ENCODE measurements at regions not wholly inside any gene's neighbourhood (a gene's known extent, or its start where the extent isn't known, plus 50 kb on each side); places are given as distances from the start of the nearest gene placed in this dataset.
"Not testable (repeated sequence)": the region's sequence is repeated elsewhere in the genome, so short reads cannot be mapped to it uniquely, and the experiment has no call there.

DNA sequence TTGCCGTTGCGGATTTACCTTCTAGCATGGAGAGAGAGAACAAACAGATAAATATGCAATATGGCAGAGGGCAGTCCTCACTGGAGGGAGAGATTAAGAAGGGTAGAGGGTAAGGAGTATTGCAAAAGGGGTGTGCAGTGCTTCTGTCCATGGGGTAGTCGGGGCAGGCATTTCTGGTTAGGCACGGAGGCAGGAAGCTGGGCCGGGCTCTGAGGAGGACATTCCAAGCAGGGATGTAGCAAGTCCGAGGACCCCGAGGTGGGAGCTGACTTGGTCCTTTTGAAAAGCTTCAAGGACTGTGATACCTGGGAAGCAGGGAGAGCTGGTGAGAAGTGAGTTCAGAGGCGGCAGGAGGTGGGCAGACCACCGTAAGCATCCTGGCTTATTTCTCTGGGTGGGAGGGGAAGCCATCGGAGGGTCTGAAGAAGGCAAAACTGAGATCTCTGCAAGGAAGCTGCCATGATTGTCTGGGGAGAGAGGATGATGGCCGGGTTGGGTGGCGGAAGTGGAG is 214.9 kb downstream of the FGF9 start:
- Mint-ChIP-seq H3K27me3 (ENCODE audit: low read depth) (peaks cover 1% of the 10 kb centered on the region), H3K36me3 (ENCODE audit: low read depth) (no peaks in the 10 kb centered on the region), H3K27ac (ENCODE audit: unreplicated experiment) (no peak overlapping the region), H3K4me1 (ENCODE audit: low read depth) (peaks cover 4% of the 10 kb centered on the region), H3K4me3 (ENCODE audit: unreplicated experiment) (no peak overlapping the region), H3K9me3 (ENCODE audit: low read depth) (peaks cover 3% of the 10 kb centered on the region)
- no peak for DNase-seq (ENCODE audit: low spot score)
- TF ChIP-seq, protein P1, sequence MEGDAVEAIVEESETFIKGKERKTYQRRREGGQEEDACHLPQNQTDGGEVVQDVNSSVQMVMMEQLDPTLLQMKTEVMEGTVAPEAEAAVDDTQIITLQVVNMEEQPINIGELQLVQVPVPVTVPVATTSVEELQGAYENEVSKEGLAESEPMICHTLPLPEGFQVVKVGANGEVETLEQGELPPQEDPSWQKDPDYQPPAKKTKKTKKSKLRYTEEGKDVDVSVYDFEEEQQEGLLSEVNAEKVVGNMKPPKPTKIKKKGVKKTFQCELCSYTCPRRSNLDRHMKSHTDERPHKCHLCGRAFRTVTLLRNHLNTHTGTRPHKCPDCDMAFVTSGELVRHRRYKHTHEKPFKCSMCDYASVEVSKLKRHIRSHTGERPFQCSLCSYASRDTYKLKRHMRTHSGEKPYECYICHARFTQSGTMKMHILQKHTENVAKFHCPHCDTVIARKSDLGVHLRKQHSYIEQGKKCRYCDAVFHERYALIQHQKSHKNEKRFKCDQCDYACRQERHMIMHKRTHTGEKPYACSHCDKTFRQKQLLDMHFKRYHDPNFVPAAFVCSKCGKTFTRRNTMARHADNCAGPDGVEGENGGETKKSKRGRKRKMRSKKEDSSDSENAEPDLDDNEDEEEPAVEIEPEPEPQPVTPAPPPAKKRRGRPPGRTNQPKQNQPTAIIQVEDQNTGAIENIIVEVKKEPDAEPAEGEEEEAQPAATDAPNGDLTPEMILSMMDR (IDR thresholded peaks at IDR 0.05), result no peak

DNA sequence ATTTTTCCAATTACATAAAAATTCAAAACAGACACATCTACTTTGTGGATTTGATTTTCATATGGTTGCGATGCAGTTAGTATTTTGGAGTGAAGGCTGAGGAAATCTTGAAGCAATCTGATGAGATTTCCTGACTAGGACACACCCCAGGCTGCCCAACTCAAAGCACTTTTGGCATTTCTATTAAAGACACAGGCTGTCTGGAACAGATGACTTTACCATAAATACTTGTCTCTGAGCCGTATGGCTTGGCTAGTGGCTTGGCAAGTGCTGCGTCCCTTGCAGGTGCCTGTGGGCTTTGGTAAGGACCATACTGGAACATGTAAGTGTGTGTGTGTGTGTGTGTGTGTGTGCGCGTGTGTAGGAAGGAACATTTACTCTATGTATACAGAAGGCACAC is 218.8 kb downstream of the FGF9 start:
- no peak for DNase-seq (ENCODE audit: low spot score)
- H3K36me3 Mint-ChIP-seq (ENCODE audit: low read depth), result no peaks in the 10 kb centered on the region
- H3K27ac Mint-ChIP-seq (ENCODE audit: unreplicated experiment), result no peak overlapping the region
- H3K27me3 Mint-ChIP-seq (ENCODE audit: low read depth), result peaks cover 1% of the 10 kb centered on the region
- TF ChIP-seq, protein P1 (IDR thresholded peaks at IDR 0.05), result no peak
- H3K4me3 Mint-ChIP-seq (ENCODE audit: unreplicated experiment), result no peak overlapping the region
- peaks cover 3% of the 10 kb centered on the region for H3K4me1 Mint-ChIP-seq (ENCODE audit: low read depth)
- no peaks in the 10 kb centered on the region for H3K9me3 Mint-ChIP-seq (ENCODE audit: low read depth)

DNA sequence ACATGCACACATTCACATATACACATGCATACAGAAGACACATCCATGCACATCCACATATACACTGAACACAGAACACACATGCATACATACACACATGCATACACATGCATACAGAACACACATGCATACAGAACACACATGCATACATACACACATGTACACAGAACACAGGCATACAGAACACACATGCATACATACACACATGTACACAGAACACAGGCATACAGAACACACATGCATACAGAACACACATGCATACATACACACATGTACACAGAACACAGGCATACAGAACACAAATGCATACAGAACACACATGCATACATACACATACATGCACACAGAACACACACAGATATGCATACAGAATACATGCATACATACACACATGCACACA is 219.3 kb downstream of the FGF9 start:
- not testable (repeated sequence) for H3K27me3 Mint-ChIP-seq (ENCODE audit: low read depth); H3K4me3 Mint-ChIP-seq (ENCODE audit: unreplicated experiment); H3K4me1 Mint-ChIP-seq (ENCODE audit: low read depth); H3K36me3 Mint-ChIP-seq (ENCODE audit: low read depth); DNase-seq (ENCODE audit: low spot score); H3K9me3 Mint-ChIP-seq (ENCODE audit: low read depth); H3K27ac Mint-ChIP-seq (ENCODE audit: unreplicated experiment)

DNA sequence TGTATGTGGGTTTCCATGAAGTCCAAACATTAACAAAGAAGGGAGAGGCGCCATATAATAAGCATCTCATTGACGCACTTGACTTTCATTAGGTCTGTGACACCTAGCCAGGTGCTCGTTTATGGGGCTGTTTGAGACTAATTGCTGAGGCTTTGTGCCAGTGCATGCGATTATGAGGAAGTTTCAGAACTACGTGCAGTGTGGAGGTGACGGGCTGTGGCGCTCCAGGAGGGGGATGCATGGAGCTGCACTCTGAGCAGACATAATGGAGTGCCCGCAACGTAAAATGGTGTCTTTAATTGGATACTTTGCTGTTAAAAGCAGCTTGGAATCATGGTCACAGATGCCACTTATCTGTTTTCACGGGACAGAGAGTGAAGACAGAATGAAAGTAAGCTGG is 223.2 kb downstream of the FGF9 start:
- Mint-ChIP-seq H3K27me3 (ENCODE audit: low read depth) (no peaks in the 10 kb centered on the region), H3K27ac (ENCODE audit: unreplicated experiment) (no peak overlapping the region), H3K4me3 (ENCODE audit: unreplicated experiment) (no peak overlapping the region), H3K36me3 (ENCODE audit: low read depth) (no peaks in the 10 kb centered on the region), H3K9me3 (ENCODE audit: low read depth) (no peaks in the 10 kb centered on the region), H3K4me1 (ENCODE audit: low read depth) (peaks cover 30% of the 10 kb centered on the region)
- no peak for DNase-seq (ENCODE audit: low spot score)
- TF ChIP-seq, protein P1 (IDR thresholded peaks at IDR 0.05), result no peak

DNA sequence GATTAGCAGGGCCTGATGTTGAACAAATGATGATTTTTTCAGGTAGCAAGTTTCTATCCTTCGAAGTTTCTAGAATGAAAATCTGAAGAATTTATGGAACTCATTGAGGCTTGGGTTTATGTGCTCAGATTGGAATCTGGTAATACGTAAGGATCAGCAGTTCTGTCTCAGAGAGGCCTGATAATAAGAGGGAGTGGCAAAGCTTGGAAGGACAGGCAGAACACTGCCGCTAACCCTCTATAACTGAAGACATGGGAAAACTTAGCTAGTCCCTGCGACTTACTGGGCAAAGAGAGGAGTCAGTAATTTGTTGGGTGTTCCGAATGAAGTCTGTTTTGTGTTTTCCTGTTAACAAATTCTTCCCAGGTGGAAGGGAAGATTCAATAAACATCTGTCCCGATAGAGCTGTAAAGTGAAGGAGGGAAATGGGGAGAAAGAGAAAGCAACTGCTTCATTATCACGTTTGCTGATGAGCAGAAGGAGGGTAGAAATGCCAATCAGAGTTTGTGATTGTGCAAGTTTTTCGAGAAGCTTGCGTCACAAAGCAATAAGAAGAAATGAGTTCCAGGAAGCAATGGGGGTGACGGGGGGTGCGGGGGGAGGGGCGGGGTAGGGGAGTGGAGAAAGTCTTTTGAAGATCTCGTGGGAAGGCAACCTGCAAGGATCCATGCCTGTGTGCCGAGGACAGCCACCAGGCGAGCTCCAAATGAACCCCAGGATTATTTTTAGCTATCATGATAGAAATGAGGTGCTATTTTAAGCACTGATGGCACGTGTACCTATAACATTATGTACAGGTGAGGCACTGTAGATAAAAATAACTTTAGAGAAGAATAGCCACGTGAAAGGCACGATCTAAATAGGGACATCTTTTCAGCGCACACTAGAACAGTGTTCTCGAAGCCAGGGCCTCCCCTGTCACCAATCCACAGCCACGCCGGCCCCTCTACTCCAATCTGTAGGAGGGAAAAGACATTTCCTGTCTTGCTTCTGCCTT is 224.1 kb downstream of the FGF9 start:
- Mint-ChIP-seq H3K4me1 (ENCODE audit: low read depth) (peaks cover 30% of the 10 kb centered on the region), H3K27ac (ENCODE audit: unreplicated experiment) (no peak overlapping the region), H3K4me3 (ENCODE audit: unreplicated experiment) (no peak overlapping the region), H3K36me3 (ENCODE audit: low read depth) (no peaks in the 10 kb centered on the region), H3K9me3 (ENCODE audit: low read depth) (no peaks in the 10 kb centered on the region), H3K27me3 (ENCODE audit: low read depth) (no peaks in the 10 kb centered on the region)
- DNase-seq (ENCODE audit: low spot score), result no peak
- TF ChIP-seq, protein P1 (IDR thresholded peaks at IDR 0.05), result no peak
